ENCODE measurements at regions not wholly inside any gene's neighbourhood (a gene's known extent, or its start where the extent isn't known, plus 50 kb on each side); places are given as distances from the start of the nearest gene placed in this dataset.

- Histone ChIP-seq H3K9ac (ENCODE audit: low read length in 3 of 3) (no peak overlapping the region), H3K9me3 (ENCODE audit: control insufficient read depth in 2 of 3, insufficient read depth in 1 of 3, low read length in 3 of 3) (no peaks in the 10 kb centered on the region), H3K4me3 (ENCODE audit: low read length in 3 of 3) (no peak overlapping the region), H3K27ac (ENCODE audit: low read depth in 2 of 2, low read length in 2 of 2) (no peak overlapping the region), H3K4me1 (ENCODE audit: control insufficient read depth in 2 of 3, insufficient read depth in 2 of 3, low read depth in 1 of 3, low read length in 3 of 3) (peaks cover 0 to 3% (median 0%) of the 10 kb centered on the region in 3 donors), H3K36me3 (ENCODE audit: control insufficient read depth in 2 of 3, insufficient read depth in 3 of 3, low read length in 3 of 3) (no peaks in the 10 kb centered on the region), H3K27me3 (ENCODE audit: control insufficient read depth, insufficient read depth, low read length) (no peaks in the 10 kb centered on the region)
- intact Hi-C loops (cut with DNase I): no loop called here
- DNase-seq (no peak), FAIRE-seq (no peak)
- TF ChIP-seq CTCF (IDR thresholded peaks at IDR 0.05; ENCODE audit: borderline replicate concordance, extremely low read depth, insufficient read depth): no peak
Measured at GRCh38 chr16:81185416-81185815, 53.1 kb upstream of the BCO1 start.

- Histone ChIP-seq H3K9me3 (ENCODE audit: control insufficient read depth in 2 of 3, insufficient read depth in 1 of 3, low read length in 3 of 3) (no peaks in the 10 kb centered on the region), H3K4me1 (ENCODE audit: control insufficient read depth in 2 of 3, insufficient read depth in 2 of 3, low read depth in 1 of 3, low read length in 3 of 3) (peaks cover 0 to 3% (median 0%) of the 10 kb centered on the region in 3 donors), H3K27ac (ENCODE audit: low read depth in 2 of 2, low read length in 2 of 2) (peak overlapping the region in 1 of 2 donors; percentile 4), H3K9ac (ENCODE audit: low read length in 3 of 3) (no peak overlapping the region), H3K27me3 (ENCODE audit: control insufficient read depth, insufficient read depth, low read length) (no peaks in the 10 kb centered on the region), H3K36me3 (ENCODE audit: control insufficient read depth in 2 of 3, insufficient read depth in 3 of 3, low read length in 3 of 3) (no peaks in the 10 kb centered on the region), H3K4me3 (ENCODE audit: low read length in 3 of 3) (no peak overlapping the region)
- intact Hi-C loops (cut with DNase I): no loop called here
- no peak for FAIRE-seq
- TF ChIP-seq CTCF (IDR thresholded peaks at IDR 0.05; ENCODE audit: borderline replicate concordance, extremely low read depth, insufficient read depth): no peak
- DNase-seq: peak; percentile 89 to 96 (median 92)
Measured at GRCh38 chr16:81181013-81181720, 57.3 kb upstream of the BCO1 start.

- no peak for FAIRE-seq
- intact Hi-C loops (cut with DNase I): no loop called here
- Histone ChIP-seq H3K4me1 (ENCODE audit: control insufficient read depth in 2 of 3, insufficient read depth in 2 of 3, low read depth in 1 of 3, low read length in 3 of 3) (peaks cover 0 to 3% (median 0%) of the 10 kb centered on the region in 3 donors), H3K27me3 (ENCODE audit: control insufficient read depth, insufficient read depth, low read length) (no peaks in the 10 kb centered on the region), H3K4me3 (ENCODE audit: low read length in 3 of 3) (no peak overlapping the region), H3K9me3 (ENCODE audit: control insufficient read depth in 2 of 3, insufficient read depth in 1 of 3, low read length in 3 of 3) (no peaks in the 10 kb centered on the region), H3K27ac (ENCODE audit: low read depth in 2 of 2, low read length in 2 of 2) (peak overlapping the region in 1 of 2 donors; percentile 4), H3K36me3 (ENCODE audit: control insufficient read depth in 2 of 3, insufficient read depth in 3 of 3, low read length in 3 of 3) (no peaks in the 10 kb centered on the region), H3K9ac (ENCODE audit: low read length in 3 of 3) (no peak overlapping the region)
- TF ChIP-seq CTCF (IDR thresholded peaks at IDR 0.05; ENCODE audit: borderline replicate concordance, extremely low read depth, insufficient read depth): no peak
- no peak for DNase-seq
Measured at GRCh38 chr16:81180578-81180977, 57.9 kb upstream of the BCO1 start.
